Sigmoid colon (tissue), 4 donors: ENCODE measurements at regions not wholly inside any gene's neighbourhood (a gene's known extent, or its start where the extent isn't known, plus 50 kb on each side); places are given as distances from the start of the nearest gene placed in this dataset.

Experiments used
- EP300 ChIP-seq, 4 donors: sonication (generic); formaldehyde crosslinking; IDR thresholded peaks; one replicate each; pipeline ENCODE4 v1.6.1; 2017; ENCODE audit warnings: antibody characterized with exemption in 4 of 4
- POLR2A ChIP-seq, 2 donors: fragments of 450-650 bp; IDR thresholded peaks; one replicate each; pipeline ENCODE4 v1.6.1; 2016; ENCODE audit warnings: antibody characterized with exemption in 2 of 2, mild to moderate bottlenecking in 2 of 2, moderate library complexity in 2 of 2
- TF ChIP-seq, protein P1 (sequence below), 4 experiments: fragments of 450-650 bp in 3 of 4; fragments of 200-600 bp in 1 of 4; IDR thresholded peaks; one replicate each; pipeline ENCODE4 v1.5.1; 2016 to 2019; ENCODE audit warnings: antibody characterized with exemption in 4 of 4, mild to moderate bottlenecking in 3 of 4, moderate library complexity in 2 of 4

- no peak for TF ChIP-seq POLR2A (IDR thresholded peaks at IDR 0.05)
- TF ChIP-seq, protein P1, sequence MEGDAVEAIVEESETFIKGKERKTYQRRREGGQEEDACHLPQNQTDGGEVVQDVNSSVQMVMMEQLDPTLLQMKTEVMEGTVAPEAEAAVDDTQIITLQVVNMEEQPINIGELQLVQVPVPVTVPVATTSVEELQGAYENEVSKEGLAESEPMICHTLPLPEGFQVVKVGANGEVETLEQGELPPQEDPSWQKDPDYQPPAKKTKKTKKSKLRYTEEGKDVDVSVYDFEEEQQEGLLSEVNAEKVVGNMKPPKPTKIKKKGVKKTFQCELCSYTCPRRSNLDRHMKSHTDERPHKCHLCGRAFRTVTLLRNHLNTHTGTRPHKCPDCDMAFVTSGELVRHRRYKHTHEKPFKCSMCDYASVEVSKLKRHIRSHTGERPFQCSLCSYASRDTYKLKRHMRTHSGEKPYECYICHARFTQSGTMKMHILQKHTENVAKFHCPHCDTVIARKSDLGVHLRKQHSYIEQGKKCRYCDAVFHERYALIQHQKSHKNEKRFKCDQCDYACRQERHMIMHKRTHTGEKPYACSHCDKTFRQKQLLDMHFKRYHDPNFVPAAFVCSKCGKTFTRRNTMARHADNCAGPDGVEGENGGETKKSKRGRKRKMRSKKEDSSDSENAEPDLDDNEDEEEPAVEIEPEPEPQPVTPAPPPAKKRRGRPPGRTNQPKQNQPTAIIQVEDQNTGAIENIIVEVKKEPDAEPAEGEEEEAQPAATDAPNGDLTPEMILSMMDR (IDR thresholded peaks at IDR 0.05): no peak
- no peak for TF ChIP-seq EP300 (IDR thresholded peaks at IDR 0.05)
These were observed 329.0 kb upstream of the MARCKS start for GRCh38 chr6:113528111-113528510.
